NT2/D1 (cell line): ENCODE measurements at regions not wholly inside any gene's neighbourhood (a gene's known extent, or its start where the extent isn't known, plus 50 kb on each side); places are given as distances from the start of the nearest gene placed in this dataset.
"Not testable (repeated sequence)": the region's sequence is repeated elsewhere in the genome, so short reads cannot be mapped to it uniquely, and the experiment has no call there.

Experiments used
- YY1 ChIP-seq: IDR thresholded peaks from 2 replicates; pipeline ENCODE4 v1.6.1; 2011; ENCODE audit not compliant: insufficient read length, insufficient read depth
- ZNF274 ChIP-seq: IDR thresholded peaks from 2 replicates; pipeline ENCODE4 v1.6.1; 2011; ENCODE audit warnings: mild to moderate bottlenecking, low read depth, low read length

DNA sequence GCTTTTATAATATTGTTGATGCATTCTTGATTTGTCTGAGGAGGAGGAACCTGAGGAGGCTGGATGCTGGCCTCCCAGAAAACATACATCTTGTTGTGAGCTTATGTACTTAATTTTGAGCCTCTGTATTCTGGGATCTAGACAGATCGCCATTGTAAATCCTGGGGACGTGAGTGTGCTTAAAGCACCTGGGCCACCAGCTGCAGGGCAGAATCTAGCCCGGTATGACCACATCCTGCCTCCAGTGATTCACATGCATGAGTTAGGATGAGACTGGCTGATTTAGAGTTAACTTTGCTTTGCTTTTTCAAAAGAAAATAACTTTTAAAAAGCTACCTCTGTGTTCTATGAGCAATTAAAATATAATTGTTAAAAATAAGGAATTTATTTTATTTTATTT lies 364.6 kb upstream of the TGIF2LX start:
- not testable (repeated sequence) for TF ChIP-seq ZNF274, YY1
